ENCODE measurements at regions not wholly inside any gene's neighbourhood (a gene's known extent, or its start where the extent isn't known, plus 50 kb on each side); places are given as distances from the start of the nearest gene placed in this dataset.
"Not testable (repeated sequence)": the region's sequence is repeated elsewhere in the genome, so short reads cannot be mapped to it uniquely, and the experiment has no call there.

DNA sequence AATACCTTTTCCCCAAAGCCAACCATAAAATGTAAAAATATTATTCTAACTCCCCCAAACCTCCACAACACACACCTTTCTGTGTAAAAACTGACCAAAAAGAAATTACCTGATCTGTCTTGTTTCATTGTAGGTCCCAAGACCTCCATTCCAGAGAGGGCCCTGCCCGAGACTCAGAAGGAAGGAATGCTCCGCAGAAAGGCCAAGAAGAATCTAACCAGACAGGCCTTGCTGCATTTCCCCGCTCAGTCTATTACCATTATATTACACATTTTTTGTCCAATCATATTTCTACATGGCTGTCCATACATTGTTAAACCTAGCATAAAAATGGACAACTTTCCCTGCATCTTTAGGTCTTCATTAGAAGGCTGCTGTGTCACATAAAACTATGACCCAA lies 237.5 kb upstream of the UBASH3B start:
- H3K9me3 Mint-ChIP-seq = no peaks in the 10 kb centered on the region
- intact Hi-C loops (cut with micrococcal nuclease) = no loop called here
- H3K27me3 Mint-ChIP-seq = no peaks in the 10 kb centered on the region
- no peak overlapping the region for H3K27ac Mint-ChIP-seq
- H3K4me3 Mint-ChIP-seq = no peak overlapping the region
- DNase-seq = no peak
- no peaks in the 10 kb centered on the region for H3K4me1 Mint-ChIP-seq
- no peaks in the 10 kb centered on the region for H3K36me3 Mint-ChIP-seq (ENCODE audit: low read depth)

DNA sequence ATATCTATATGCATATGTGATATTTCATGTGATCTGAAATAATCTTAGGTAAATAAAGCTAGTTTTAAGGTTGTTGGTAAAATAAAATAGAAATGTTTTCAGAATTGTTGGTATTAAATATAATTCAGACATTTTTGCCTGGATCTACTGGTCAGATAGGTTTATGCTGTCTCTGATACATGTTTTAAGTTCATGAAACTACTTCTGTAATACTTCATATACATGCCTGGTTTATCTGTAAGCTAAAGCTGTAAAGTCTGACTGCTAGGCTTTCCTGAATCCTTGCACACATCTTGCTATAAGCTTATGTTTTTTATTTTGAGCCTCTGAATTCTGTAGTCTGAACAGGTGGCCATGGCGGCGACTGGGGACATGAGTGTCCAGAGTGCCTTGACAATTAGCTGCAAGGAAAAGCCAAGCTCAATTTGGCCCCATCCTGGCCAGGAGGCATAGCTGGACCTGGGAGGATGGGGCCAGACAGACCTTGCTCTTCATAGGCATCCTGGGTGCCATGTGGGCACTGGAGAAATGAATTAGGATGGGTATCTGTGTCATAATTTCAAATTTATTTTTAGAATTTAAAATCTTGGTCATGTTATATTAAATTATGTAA lies 241.0 kb upstream of the UBASH3B start:
- H3K27ac Mint-ChIP-seq = no peak overlapping the region
- no peaks in the 10 kb centered on the region for H3K27me3 Mint-ChIP-seq
- H3K4me1 Mint-ChIP-seq = no peaks in the 10 kb centered on the region
- no peak for DNase-seq
- no peaks in the 10 kb centered on the region for H3K9me3 Mint-ChIP-seq
- no peak overlapping the region for H3K4me3 Mint-ChIP-seq
- intact Hi-C loops (cut with micrococcal nuclease) = no loop called here
- no peaks in the 10 kb centered on the region for H3K36me3 Mint-ChIP-seq (ENCODE audit: low read depth)

DNA sequence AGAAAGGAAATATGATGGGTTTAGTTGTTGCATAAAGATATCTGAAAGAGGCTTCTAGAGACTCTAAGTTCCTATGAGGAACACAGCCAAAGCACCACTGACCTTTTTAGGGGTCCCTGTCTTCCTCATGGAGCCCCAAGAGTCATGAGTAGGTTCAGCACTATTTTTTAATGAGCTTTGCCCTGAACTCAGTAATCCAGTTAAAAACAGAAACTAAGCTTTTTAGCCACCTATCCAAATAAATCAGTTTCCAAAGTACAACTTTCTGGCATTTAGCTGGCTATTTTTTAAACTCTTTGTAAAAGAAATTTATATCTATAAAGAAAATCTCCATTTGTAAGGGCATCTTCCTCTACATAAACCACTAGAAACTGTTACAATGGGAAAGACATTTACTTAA lies 241.8 kb upstream of the UBASH3B start:
- no peak overlapping the region for H3K27ac Mint-ChIP-seq
- intact Hi-C loops (cut with micrococcal nuclease) = no loop called here
- H3K36me3 Mint-ChIP-seq (ENCODE audit: low read depth) = no peaks in the 10 kb centered on the region
- no peaks in the 10 kb centered on the region for H3K9me3 Mint-ChIP-seq
- no peaks in the 10 kb centered on the region for H3K27me3 Mint-ChIP-seq
- H3K4me3 Mint-ChIP-seq = no peak overlapping the region
- DNase-seq = no peak
- H3K4me1 Mint-ChIP-seq = no peaks in the 10 kb centered on the region

DNA sequence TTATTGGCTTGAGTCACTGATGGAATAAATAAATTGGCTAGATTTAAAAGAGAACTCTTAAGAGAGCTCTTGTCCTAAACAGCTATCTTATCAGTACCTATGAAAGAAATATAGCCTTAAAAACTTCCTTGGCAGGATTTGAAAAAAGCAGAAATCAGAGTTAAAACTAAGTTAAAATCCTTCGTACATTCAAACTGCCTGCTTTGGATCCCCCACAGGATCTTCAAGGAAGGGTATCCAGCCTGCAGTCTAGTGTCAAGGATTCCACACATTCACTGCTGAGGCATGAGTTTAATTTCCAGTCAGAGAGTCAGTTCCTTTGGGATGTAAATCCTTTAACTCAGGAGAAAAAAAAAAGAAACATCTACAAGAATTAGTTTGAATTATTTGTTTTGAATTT lies 242.9 kb upstream of the UBASH3B start:
- H3K27ac Mint-ChIP-seq = no peak overlapping the region
- no peak for DNase-seq
- no peaks in the 10 kb centered on the region for H3K36me3 Mint-ChIP-seq (ENCODE audit: low read depth)
- intact Hi-C loops (cut with micrococcal nuclease) = no loop called here
- H3K27me3 Mint-ChIP-seq = no peaks in the 10 kb centered on the region
- H3K9me3 Mint-ChIP-seq = no peaks in the 10 kb centered on the region
- H3K4me1 Mint-ChIP-seq = no peaks in the 10 kb centered on the region
- H3K4me3 Mint-ChIP-seq = no peak overlapping the region

DNA sequence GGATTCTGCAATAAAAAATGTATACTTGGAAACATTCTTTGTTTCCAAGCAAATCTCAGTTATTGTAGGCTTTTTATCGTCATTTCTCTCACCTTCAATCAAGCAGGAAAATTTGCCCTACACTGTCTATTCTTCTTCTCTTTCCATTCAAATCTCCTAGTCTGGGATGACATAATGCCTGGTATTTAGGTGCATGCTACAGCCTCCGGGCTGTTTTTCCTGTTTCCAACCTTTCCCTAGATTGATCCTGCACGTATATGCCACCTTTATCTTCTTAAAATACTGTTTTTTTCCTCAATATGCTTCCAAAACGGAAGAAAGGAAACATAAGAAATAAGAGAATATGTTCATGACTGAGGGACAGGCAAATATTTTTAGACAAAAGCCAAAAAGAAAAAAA lies 249.1 kb upstream of the UBASH3B start:
- intact Hi-C loops (cut with micrococcal nuclease) = no loop called here
- Mint-ChIP-seq H3K4me3 (no peak overlapping the region), H3K9me3 (no peaks in the 10 kb centered on the region), H3K4me1 (no peaks in the 10 kb centered on the region), H3K27me3 (no peaks in the 10 kb centered on the region), H3K27ac (no peak overlapping the region), H3K36me3 (ENCODE audit: low read depth) (no peaks in the 10 kb centered on the region)
- DNase-seq = no peak

DNA sequence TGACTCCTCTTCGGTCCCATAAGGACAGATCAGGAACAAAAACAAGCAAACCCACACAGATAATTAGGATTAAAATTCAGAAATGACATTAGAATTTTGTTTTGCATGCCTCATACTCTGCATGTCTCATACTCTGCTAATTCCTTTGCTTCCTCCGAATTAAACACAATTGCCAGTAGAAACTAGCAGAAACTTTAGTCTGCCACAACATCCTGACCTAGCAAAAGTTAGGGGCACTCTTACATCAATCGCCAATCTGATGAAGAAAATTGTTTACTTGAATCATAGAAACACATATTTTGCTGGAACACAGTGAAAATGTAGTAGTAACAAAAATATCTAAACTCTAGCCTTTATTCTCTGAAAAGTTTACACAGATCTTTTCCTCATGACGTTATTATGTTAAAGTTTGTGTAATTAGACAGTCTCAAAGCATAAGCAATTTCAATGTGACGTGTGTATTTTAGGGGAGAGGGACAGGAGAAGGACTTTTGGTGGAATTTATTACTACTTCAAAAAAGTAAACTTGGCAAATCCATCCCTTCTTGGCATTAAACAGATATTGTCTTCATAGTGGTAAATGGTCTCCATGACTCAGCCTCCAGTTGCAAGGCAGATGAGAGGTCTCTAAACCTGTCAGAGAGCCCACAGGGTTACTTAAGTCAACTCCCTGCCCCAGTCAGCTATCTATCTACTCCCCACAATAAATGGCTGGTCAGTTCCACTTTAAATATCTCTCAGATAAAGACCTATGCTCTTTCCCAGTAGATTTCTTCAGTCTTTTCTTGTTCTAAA lies 249.8 kb upstream of the UBASH3B start:
- no peak for DNase-seq
- no peaks in the 10 kb centered on the region for H3K36me3 Mint-ChIP-seq (ENCODE audit: low read depth)
- intact Hi-C loops (cut with micrococcal nuclease) = no loop called here
- H3K4me3 Mint-ChIP-seq = no peak overlapping the region
- no peaks in the 10 kb centered on the region for H3K4me1 Mint-ChIP-seq
- H3K9me3 Mint-ChIP-seq = no peaks in the 10 kb centered on the region
- no peaks in the 10 kb centered on the region for H3K27me3 Mint-ChIP-seq
- no peak overlapping the region for H3K27ac Mint-ChIP-seq

DNA sequence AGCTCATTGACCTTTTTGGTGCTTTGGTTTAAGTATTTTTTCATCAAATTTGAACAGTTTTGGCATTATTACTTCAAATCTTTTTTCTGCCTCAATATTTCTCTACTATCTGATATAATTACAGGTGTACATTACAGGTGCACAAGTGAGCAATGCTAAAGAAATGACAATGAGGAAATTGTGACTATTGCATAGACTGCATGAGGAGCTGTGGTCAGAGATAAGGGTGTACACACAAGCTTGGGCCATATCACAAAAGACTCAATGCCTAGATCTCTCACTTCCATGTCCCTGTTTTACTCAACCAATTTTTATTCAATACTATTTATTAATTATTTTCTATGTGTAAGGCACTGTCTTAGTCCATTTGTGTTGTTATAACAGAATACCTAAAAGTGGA lies 251.0 kb upstream of the UBASH3B start:
- H3K4me1 Mint-ChIP-seq = no peaks in the 10 kb centered on the region
- H3K4me3 Mint-ChIP-seq = no peak overlapping the region
- H3K27ac Mint-ChIP-seq = no peak overlapping the region
- no peaks in the 10 kb centered on the region for H3K9me3 Mint-ChIP-seq
- intact Hi-C loops (cut with micrococcal nuclease) = no loop called here
- H3K36me3 Mint-ChIP-seq (ENCODE audit: low read depth) = no peaks in the 10 kb centered on the region
- no peaks in the 10 kb centered on the region for H3K27me3 Mint-ChIP-seq
- DNase-seq = no peak

DNA sequence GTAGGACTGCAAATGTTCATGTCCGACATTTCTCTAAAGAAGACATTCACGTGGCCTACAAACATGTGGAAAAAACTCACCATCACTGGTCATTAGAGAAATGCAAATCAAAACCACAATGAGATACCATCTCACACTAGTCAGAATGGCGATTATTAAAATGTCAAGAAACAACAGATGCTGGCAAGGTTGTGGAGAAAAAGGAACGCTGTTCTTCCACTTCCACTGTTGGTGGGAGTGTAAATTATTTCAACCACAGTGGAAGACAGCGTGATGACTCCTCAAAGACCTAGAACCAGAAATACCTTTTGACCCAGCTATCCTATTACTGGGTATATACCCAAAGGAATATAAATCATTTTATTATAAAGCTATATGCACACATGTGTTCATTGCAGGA lies 253.9 kb upstream of the UBASH3B start:
- H3K27me3 Mint-ChIP-seq; H3K4me1 Mint-ChIP-seq; DNase-seq; H3K36me3 Mint-ChIP-seq (ENCODE audit: low read depth); H3K27ac Mint-ChIP-seq; H3K9me3 Mint-ChIP-seq; intact Hi-C loops (cut with micrococcal nuclease); H3K4me3 Mint-ChIP-seq: not testable (repeated sequence)

DNA sequence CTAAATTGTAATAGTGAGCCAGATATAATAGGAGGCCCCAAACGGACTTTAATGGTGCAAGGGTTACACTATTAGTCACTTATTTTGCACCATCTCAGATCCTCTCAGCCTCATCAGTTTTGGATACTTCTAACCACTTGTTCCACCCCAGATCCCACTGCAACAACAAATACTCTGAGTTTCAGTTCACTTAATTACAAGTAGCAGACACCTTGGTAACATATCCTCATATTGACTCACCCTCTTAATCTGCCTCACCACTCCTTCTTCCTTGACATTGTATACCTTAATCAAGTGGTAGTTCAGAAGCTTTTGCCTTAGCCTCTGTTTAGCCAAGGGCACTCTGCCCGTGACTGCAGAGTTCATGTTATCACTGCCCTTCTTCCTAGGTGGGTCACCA lies 256.1 kb upstream of the UBASH3B start:
- H3K27me3 Mint-ChIP-seq = no peaks in the 10 kb centered on the region
- H3K36me3 Mint-ChIP-seq (ENCODE audit: low read depth) = no peaks in the 10 kb centered on the region
- H3K9me3 Mint-ChIP-seq = no peaks in the 10 kb centered on the region
- no peaks in the 10 kb centered on the region for H3K4me1 Mint-ChIP-seq
- no peak overlapping the region for H3K4me3 Mint-ChIP-seq
- H3K27ac Mint-ChIP-seq = no peak overlapping the region
- intact Hi-C loops (cut with micrococcal nuclease) = no loop called here
- DNase-seq = no peak

DNA sequence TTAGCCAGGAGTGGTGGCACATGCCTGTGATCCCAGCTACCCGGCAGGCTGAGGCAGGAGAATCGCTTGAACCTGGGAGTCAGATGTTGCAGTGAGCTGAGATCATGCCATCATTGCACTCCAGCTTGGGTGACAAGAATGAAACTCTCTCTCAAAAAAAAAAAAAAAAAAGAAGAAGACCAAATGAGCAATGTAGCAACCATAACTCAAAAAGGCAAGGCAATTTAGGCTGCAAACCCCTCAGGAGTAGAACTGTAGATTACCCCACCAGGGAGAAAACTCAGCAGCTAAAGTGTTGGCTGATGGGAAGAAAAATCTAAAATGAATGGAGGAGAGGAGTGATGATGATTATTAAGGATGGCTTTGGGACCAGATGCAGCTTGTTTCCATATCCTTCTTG lies 256.7 kb upstream of the UBASH3B start:
- intact Hi-C loops (cut with micrococcal nuclease) = no loop called here

DNA sequence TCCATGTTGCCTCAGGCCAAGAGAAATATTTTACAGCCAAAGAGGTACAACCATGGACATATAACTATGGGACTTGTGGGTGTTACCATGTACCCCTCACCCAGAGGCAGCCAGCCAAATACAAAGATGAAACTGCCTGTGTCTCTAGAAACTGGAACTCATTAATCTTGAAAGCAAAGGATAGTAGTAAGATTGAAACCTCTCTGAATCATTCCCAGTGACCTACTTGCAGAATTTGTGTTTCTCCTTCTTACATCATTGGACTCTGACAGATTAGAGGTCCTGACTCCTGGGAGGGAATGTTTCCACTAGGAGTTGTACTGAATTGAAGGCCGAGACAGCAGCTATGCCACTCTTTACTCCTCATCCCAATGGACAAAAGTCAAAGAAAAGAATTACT lies 257.4 kb upstream of the UBASH3B start:
- no peaks in the 10 kb centered on the region for H3K36me3 Mint-ChIP-seq (ENCODE audit: low read depth)
- H3K9me3 Mint-ChIP-seq = no peaks in the 10 kb centered on the region
- intact Hi-C loops (cut with micrococcal nuclease) = no loop called here
- no peak for DNase-seq
- no peak overlapping the region for H3K4me3 Mint-ChIP-seq
- no peaks in the 10 kb centered on the region for H3K4me1 Mint-ChIP-seq
- H3K27me3 Mint-ChIP-seq = no peaks in the 10 kb centered on the region
- no peak overlapping the region for H3K27ac Mint-ChIP-seq

More for the DNA sequence above, 256.7 kb upstream of the UBASH3B start:
- Mint-ChIP-seq H3K27me3 (no peaks in the 10 kb centered on the region), H3K9me3 (no peaks in the 10 kb centered on the region), H3K4me1 (no peaks in the 10 kb centered on the region), H3K4me3 (no peak overlapping the region), H3K36me3 (ENCODE audit: low read depth) (no peaks in the 10 kb centered on the region), H3K27ac (no peak overlapping the region)
- no peak for DNase-seq

DNA sequence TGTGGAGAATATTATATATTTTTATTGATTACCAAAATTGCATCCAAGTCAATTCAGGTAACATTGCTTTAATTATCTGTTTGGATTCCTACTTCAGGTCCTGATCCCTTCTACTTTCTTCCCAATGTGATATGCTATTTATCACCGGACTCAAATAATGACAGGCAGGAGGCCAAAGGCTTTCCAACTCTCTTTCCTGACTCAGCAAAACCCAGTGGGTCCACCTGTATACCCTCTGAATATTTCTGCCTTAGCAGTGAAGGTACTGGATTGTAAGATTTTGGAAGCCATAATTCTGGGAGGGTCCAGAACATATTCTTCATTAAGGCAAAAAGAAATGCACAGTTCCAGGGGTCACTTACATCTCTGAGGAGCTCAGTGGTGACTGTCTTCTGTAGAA lies 260.2 kb upstream of the UBASH3B start:
- H3K36me3 Mint-ChIP-seq (ENCODE audit: low read depth) = no peaks in the 10 kb centered on the region
- H3K4me3 Mint-ChIP-seq = no peak overlapping the region
- H3K27ac Mint-ChIP-seq = no peak overlapping the region
- intact Hi-C loops (cut with micrococcal nuclease) = no loop called here
- DNase-seq = no peak
- H3K9me3 Mint-ChIP-seq = no peaks in the 10 kb centered on the region
- no peaks in the 10 kb centered on the region for H3K4me1 Mint-ChIP-seq
- no peaks in the 10 kb centered on the region for H3K27me3 Mint-ChIP-seq

DNA sequence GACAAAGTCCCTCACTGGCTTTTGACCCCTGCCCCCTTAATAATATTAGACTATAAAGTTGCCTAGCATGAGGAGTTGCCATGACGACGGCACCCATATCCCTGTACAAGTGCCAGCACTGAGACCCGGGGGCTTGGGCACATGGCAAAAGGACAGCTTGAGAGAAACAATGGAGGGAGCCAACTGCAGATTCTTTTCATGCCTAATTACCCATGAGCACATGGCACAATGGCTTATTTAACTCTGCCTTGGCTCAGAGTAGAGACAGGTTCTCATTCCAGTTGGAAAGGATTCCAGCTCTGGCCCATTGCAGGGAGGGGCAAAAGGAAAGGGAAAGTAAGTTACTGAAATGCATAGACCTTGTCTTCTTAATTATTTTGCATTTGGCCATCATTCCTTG lies 261.2 kb upstream of the UBASH3B start:
- Mint-ChIP-seq H3K36me3 (ENCODE audit: low read depth) (no peaks in the 10 kb centered on the region), H3K27me3 (no peaks in the 10 kb centered on the region), H3K4me3 (no peak overlapping the region), H3K4me1 (no peaks in the 10 kb centered on the region), H3K9me3 (no peaks in the 10 kb centered on the region), H3K27ac (no peak overlapping the region)
- DNase-seq = no peak
- intact Hi-C loops (cut with micrococcal nuclease) = no loop called here

DNA sequence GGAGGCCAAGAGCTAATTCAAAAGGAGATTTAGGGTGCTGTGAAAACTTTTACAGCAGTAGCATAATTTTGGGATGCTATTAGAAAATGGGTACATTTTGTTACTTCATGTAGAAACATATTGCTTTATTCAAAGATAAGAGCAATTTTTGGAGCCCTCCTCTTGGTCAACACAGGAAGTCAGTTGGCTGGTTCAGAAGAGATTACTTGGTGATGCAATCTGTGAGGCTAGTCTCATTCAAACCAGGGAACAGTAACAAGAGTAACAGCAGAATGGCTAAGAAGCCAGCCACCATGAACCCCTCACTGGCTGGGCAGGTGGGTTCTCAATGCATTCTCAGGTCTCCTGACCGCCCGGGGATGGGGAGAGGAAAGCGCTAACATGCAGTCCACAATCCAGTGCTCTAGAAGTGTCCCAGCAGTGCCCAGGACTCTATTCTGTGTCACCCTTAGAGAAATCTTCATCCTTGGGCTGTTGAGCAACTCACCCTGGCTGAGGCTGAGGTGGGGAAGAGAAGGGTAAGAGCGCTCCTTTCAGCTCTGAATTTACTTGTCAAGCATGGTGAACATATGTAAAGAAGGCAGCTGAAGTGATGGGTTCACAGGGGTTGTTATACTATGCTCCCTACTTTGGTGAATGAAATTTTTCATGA lies 262.2 kb upstream of the UBASH3B start:
- intact Hi-C loops (cut with micrococcal nuclease) = no loop called here
- Mint-ChIP-seq H3K4me1 (no peaks in the 10 kb centered on the region), H3K9me3 (no peaks in the 10 kb centered on the region), H3K36me3 (ENCODE audit: low read depth) (no peaks in the 10 kb centered on the region), H3K27ac (no peak overlapping the region), H3K27me3 (no peaks in the 10 kb centered on the region), H3K4me3 (no peak overlapping the region)
- no peak for DNase-seq

Measured in activated CD4-positive, alpha-beta T cell treated with anti-CD3 and anti-CD28 coated beads, Interleukin-2, amount 10 ng/mL, durations not matched to agents 24 days and 14 days (primary cell).